HG02759 (cell line): ENCODE measurements at regions not wholly inside any gene's neighbourhood (a gene's known extent, or its start where the extent isn't known, plus 50 kb on each side); places are given as distances from the start of the nearest gene placed in this dataset.

ENCODE experiments used
- ATAC-seq: cut with Tn5 transposase; IDR thresholded peaks from one replicate; pipeline ENCODE4 v1.9.1; 2021; ENCODE audit warnings: mild to moderate bottlenecking, moderate library complexity; ENCODE audit not compliant: unreplicated experiment

GRCh38 chr5:35478856-35479682 lies 138.6 kb upstream of the SPEF2 start:
- ATAC-seq, result peak; percentile 57

GRCh38 chr5:35477911-35478310 lies 139.8 kb upstream of the SPEF2 start:
- ATAC-seq, result no peak

DNA sequence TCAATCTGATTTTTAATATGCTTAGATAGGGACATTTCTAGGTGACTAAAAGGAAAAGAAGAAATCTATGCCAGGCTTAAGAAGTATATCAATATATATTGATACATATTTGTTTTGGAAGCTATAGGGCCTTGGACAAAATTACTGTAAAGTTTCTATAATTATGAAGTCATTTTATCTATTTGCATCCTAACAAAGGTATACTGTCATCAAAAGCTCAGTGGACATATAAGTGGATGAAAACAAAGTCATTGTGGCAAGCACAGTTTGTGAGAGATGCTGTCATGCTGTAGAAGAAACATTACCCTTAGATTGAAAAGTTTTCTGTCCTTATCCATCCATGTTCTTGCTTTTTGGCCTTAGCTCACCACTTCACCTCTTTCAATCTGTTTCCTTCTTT lies 140.3 kb upstream of the SPEF2 start:
- ATAC-seq, result no peak

- no peak for ATAC-seq
Observed at GRCh38 chr5:35476797-35477196, 140.9 kb upstream of the SPEF2 start.

DNA sequence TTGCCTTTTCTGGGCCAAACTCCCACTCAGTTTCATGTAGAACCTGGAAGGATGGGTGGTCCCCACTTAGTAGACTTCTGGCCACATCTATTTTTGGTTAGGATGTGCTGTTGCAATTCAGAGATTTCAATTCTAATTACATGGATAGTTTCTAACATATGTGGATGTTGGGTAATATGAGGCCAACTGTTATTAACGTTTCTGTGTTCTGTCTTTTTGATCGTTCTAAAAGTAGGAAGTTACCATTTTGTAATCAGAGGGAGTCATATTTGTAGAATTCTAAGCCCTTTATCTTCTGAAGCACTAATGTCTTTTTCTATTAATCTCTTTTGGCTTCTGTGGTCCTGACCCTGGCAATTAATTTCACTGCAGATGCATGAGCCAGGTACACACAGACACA lies 141.6 kb upstream of the SPEF2 start:
- no peak for ATAC-seq

GRCh38 chr5:35473589-35473988 lies 144.1 kb upstream of the SPEF2 start:
- ATAC-seq, result no peak

GRCh38 chr5:35470866-35471265 lies 146.8 kb upstream of the SPEF2 start:
- ATAC-seq, result no peak

- ATAC-seq, result no peak
Observed at GRCh38 chr5:35468811-35469210, 148.9 kb upstream of the SPEF2 start.

DNA sequence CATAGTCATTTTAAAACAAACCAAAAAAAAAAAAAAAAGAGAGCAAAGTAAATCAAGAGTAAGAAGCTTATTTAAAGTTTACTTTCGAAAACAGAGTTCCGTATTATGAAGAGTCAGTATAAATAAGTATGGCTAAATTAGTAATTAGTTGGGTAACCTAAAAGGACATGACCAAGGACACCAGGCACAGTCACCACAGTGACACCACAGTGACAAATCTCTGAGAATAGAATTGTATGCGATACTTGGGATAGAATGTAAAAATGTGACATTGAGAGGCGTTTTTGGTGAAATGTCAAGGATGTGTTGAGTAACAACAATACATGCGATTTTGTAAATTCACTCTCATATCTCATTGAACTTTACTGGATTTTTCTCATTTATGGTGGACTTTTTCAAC lies 150.9 kb upstream of the SPEF2 start:
- ATAC-seq, result no peak

DNA sequence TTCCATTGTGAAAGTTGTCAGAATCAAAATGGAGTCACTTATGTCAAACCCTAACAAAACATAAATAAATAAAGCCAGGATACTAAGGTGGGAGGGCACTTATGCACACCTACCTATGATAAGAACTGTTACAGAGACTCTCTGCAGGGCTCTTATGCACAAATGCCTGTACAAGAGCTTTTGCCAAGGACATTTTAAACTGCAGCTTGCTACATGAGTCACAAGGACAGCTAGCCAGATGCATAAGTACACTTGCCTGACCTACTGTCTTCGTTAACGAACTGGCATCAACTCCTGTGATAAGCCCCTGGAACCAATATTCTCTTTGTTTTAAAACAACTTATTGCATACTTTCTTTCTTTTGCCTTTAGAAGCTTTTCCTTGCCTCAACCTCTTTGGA lies 152.9 kb upstream of the SPEF2 start:
- ATAC-seq, result no peak

DNA sequence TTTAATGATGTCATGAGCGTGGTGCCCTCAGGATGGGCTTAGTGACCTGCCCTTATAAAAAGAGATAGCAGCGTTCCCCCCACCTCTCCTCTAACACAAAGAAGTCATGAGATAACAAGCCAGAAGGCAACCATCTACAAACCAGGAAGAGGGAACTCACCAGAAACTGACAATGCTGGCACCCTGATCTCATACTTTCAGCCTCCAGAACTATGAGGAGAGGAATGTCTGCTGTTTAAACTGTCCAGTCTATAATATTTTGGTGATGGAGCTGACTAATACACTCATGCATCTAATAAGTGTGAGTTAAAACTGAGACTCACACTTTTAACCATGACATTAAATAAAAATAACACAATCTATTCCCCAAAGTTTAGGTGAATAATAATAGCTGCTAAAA lies 156.1 kb upstream of the SPEF2 start:
- ATAC-seq, result no peak

GRCh38 chr5:35458824-35459207 lies 158.8 kb upstream of the SPEF2 start:
- ATAC-seq, result no peak

DNA sequence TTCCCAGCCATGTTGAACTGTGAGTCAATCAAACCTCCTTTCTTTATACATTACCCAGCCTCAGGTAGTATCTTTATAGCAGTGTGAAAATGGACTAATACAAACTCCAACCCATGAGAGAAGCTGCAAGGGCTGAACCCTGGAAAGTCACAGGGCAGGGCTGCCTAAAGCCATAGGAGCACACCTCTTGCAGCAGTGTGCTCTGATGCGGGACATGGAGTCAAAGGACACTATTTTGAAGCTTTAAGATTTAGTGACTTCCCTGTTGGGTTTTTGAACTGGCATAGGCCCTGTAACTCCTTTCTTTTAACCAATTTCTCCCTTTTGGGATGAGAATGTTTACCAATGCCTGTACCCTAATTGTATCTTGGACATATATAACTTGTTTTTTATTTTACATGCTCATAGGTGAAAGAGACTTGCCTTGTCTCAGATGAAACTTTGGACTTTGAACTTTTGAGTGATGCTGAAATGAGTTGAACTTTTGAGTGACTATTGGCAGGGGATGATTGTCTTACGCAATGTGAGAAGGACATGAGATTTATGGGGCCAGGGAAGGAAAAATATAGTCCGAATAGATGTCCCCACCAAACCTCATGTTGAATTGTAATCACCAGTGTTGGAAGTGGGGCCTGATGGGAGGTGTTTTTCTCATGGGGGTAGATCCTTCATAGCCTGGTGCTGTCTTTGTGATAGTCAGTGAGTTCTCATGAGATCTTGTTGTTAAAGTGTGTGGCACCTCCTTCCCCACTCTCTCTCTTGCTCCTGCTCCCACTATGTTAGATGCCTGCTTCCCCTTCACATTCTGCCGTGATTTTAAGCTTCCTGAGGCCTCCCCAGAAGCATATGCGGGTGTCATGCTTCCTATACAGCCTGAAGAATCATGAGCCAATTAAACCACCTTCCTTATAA lies 159.5 kb upstream of the SPEF2 start:
- no peak for ATAC-seq

GRCh38 chr5:35456506-35456905 lies 161.2 kb upstream of the SPEF2 start:
- no peak for ATAC-seq

GRCh38 chr5:35454011-35454525 lies 163.6 kb upstream of the SPEF2 start:
- no peak for ATAC-seq

DNA sequence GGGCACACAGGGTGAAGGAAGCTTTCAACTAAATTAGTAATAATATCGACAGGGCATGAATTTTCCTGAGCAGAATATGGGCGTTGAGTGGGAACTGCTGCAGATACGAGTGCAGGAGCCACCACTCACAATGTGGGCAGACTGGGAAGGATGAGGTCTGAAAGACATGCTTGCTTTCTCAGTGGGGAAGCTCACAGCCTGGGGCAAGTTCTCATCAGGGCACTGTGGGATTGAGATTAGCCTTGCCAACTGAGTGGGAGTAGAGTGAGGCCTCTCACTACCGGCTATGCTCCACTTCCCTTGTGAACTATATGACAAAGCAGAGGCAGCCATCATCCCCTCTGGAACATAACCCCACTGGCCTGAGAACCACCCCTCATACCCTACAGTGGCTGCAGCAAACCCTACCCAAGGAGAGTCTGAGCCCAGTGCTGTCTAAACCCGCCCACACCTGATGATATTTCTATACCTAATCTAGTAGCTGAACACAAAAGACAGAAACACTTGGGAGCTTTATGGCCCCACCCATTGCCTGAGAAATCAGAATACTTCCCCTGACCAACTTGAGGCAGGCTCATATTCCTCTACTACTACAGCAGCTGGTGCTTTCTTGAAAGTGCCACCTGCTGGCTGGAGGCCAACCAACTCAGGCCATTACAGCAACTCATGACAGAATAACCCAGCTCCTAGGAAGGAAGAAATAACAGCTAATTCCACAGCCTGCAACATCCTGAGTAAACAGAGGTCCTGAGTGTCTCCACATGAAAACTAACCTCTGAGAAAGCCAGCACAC lies 173.7 kb upstream of the SPEF2 start:
- no peak for ATAC-seq

GRCh38 chr5:35442885-35443639 lies 174.6 kb upstream of the SPEF2 start:
- ATAC-seq, result no peak

DNA sequence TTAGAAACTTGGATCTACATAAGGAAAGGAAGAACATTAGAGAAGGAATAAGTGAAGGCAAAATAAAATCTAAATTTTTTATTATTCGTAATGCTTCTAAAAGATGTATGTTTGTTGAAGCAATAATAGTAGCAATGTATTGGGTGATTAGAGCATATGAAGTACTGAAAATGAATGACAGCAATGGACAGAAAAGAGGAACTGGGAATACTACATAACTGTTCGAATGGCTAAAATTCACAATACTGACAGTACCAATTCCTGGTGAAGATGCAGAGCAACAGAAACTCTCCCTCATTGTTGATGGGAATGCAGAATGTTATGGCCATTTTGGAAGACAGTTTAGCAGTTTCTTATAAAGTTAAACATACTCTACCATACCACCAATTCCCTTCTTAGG lies 177.3 kb upstream of the SPEF2 start:
- ATAC-seq, result no peak

DNA sequence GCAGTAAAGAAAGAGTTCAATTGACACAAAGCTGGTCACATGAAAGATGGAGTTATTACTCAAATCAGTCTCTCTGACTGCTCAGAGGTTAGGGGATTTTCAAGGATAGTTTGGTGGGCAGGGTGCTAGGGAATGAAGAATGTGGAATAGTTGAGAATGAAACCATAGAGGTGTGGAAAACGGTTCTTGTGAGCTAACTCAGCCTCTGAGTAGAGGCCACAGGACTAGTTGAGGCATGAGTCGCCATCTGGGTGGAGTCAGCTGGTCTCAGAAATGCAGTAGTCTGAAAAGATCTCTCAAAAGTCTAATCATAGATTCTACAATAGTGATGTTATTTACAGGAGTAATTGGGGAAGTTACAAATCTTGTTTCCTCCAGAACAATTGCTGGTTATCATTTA lies 178.9 kb upstream of the SPEF2 start:
- ATAC-seq, result peak; percentile 48

DNA sequence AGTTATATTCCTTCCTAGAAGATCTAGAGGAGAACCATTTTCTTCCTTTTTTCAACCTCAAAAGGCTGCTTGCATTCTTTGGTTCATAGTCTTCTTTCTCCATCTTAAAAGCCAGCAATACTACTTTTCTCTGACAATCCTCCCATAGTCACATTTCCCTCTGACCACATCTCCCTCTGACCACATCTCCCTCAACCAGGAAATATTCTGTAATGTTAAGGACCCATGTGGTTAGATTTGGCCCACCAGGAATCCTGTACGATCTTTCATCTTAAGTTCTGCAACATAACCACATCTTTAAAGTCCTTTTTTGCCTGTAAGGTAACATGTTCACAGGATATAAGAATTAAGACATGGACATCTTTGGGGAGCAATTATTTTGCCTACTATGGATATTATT lies 179.4 kb upstream of the SPEF2 start:
- ATAC-seq, result no peak
